GM21360 (cell line): ENCODE measurements at regions not wholly inside any gene's neighbourhood (a gene's known extent, or its start where the extent isn't known, plus 50 kb on each side); places are given as distances from the start of the nearest gene placed in this dataset.
"Not testable (repeated sequence)": the region's sequence is repeated elsewhere in the genome, so short reads cannot be mapped to it uniquely, and the experiment has no call there.

Experiments used
- ATAC-seq: cut with Tn5 transposase; IDR thresholded peaks from one replicate; pipeline ENCODE4 v1.9.1; 2021; ENCODE audit warnings: mild to moderate bottlenecking, moderate library complexity; ENCODE audit not compliant: unreplicated experiment

GRCh38 chr4:179601671-179602070 lies 2159.4 kb upstream of the AGA start:
- ATAC-seq, result no peak

GRCh38 chr4:179605196-179605595 lies 2163.0 kb upstream of the AGA start:
- no peak for ATAC-seq

- no peak for ATAC-seq
Measured at GRCh38 chr4:179607003-179607402, 2164.8 kb upstream of the AGA start.

- no peak for ATAC-seq
Measured at GRCh38 chr4:179615704-179616103, 2173.5 kb upstream of the AGA start.

GRCh38 chr4:179618966-179619365 lies 2176.7 kb upstream of the AGA start:
- ATAC-seq, result no peak

- no peak for ATAC-seq
Measured at GRCh38 chr4:179624768-179625181, 2182.5 kb upstream of the AGA start.

GRCh38 chr4:179625406-179625805 lies 2183.2 kb upstream of the AGA start:
- ATAC-seq, result no peak

GRCh38 chr4:179626687-179627086 lies 2184.4 kb upstream of the AGA start:
- no peak for ATAC-seq

- ATAC-seq, result no peak
Measured at GRCh38 chr4:179631321-179631720, 2189.1 kb upstream of the AGA start.

- ATAC-seq, result no peak
Measured at GRCh38 chr4:179634862-179635261, 2192.6 kb upstream of the AGA start.

- ATAC-seq, result no peak
Measured at GRCh38 chr4:179662522-179662921, 2220.3 kb upstream of the AGA start.

GRCh38 chr4:179663641-179664429 lies 2221.6 kb upstream of the AGA start:
- no peak for ATAC-seq

- no peak for ATAC-seq
Measured at GRCh38 chr4:179664430-179665027, 2222.3 kb upstream of the AGA start.

- no peak for ATAC-seq
Measured at GRCh38 chr4:179666226-179666625, 2224.0 kb upstream of the AGA start.

GRCh38 chr4:179671609-179672008 lies 2229.4 kb upstream of the AGA start:
- ATAC-seq, result no peak

- ATAC-seq, result no peak
Measured at GRCh38 chr4:179678093-179678814, 2236.0 kb upstream of the AGA start.

- ATAC-seq, result not testable (repeated sequence)
Measured at GRCh38 chr4:179683661-179684060, 2241.4 kb upstream of the AGA start.

GRCh38 chr4:179692222-179692621 lies 2250.0 kb upstream of the AGA start:
- no peak for ATAC-seq

GRCh38 chr4:179695175-179695574 lies 2252.9 kb upstream of the AGA start:
- ATAC-seq, result no peak

GRCh38 chr4:179698321-179698720 lies 2256.1 kb upstream of the AGA start:
- no peak for ATAC-seq

- ATAC-seq, result no peak
Measured at GRCh38 chr4:179709961-179710624, 2267.9 kb upstream of the AGA start.
